ENCODE measurements at regions not wholly inside any gene's neighbourhood (a gene's known extent, or its start where the extent isn't known, plus 50 kb on each side); places are given as distances from the start of the nearest gene placed in this dataset.

- DNase-seq (ENCODE audit: low spot score): no peak
These were observed 78.2 kb upstream of the UGP2 start for GRCh38 chr2:63763391-63763941.

More at GRCh38 chr2:63763391-63763941, 78.2 kb upstream of the UGP2 start:
- H4K20me1 ChIP-seq (replicated peaks; ENCODE audit: insufficient read depth): no peaks in the 10 kb centered on the region
- Mint-ChIP-seq H3K9me3 (peaks cover 20% of the 10 kb centered on the region), H3K36me3 (ENCODE audit: low read depth) (peaks cover 11% of the 10 kb centered on the region), H3K4me3 (no peak overlapping the region), H3K27ac (no peak overlapping the region), H3K27me3 (ENCODE audit: insufficient read depth, low read depth, poor library complexity) (peaks cover 3% of the 10 kb centered on the region), H3K4me1 (peaks cover 25% of the 10 kb centered on the region)
- H3K36me3 ChIP-seq (ENCODE audit: insufficient read depth): no peaks in the 10 kb centered on the region
- H2AFZ ChIP-seq: no peak overlapping the region
- H3K4me3 ChIP-seq: no peak overlapping the region
- H3F3A ChIP-seq (replicated peaks; ENCODE audit: low read depth): no peaks in the 10 kb centered on the region
- no peak for ATAC-seq
- TF ChIP-seq POLR2AphosphoS5 (IDR thresholded peaks at IDR 0.05; ENCODE audit: low read depth) (no peak), ZNF331 (CRISPR knock-in tag; IDR thresholded peaks at IDR 0.05; ENCODE audit: low read depth) (no peak), REST (IDR thresholded peaks at IDR 0.05; ENCODE audit: unreplicated experiment) (no peak), JUNB (IDR thresholded peaks at IDR 0.05; ENCODE audit: unreplicated experiment) (no peak), STAT1 (IDR thresholded peaks at IDR 0.05; ENCODE audit: unreplicated experiment) (no peak), ZNF114 (CRISPR knock-in tag; IDR thresholded peaks at IDR 0.05) (no peak), ZNF462 (CRISPR knock-in tag; IDR thresholded peaks at IDR 0.05) (no peak), CTCF (conservative IDR thresholded peaks at IDR 0.05; ENCODE audit: low read depth in 2 of 2) (no peak), NANOG (IDR thresholded peaks at IDR 0.05; ENCODE audit: borderline replicate concordance) (no peak), CREB1 (CRISPR knock-in tag; IDR thresholded peaks at IDR 0.05; ENCODE audit: low read depth) (no peak), ETS1 (IDR thresholded peaks at IDR 0.05) (no peak), EZH2 (IDR thresholded peaks at IDR 0.05; ENCODE audit: low read depth, unreplicated experiment) (no peak), EZH2phosphoT487 (IDR thresholded peaks at IDR 0.05; ENCODE audit: unreplicated experiment) (no peak)
- H3K27me3 ChIP-seq (ENCODE audit: insufficient read depth): no peaks in the 10 kb centered on the region
- no peak overlapping the region for H3K27ac ChIP-seq (ENCODE audit: low read depth)
- no peak overlapping the region for H3K4me2 ChIP-seq
- no peaks in the 10 kb centered on the region for H3K79me2 ChIP-seq (replicated peaks; ENCODE audit: insufficient read depth)
- H3K9me2 ChIP-seq (ENCODE audit: insufficient read depth): no peaks in the 10 kb centered on the region
- peaks cover 23% of the 10 kb centered on the region for H3K4me1 ChIP-seq (ENCODE audit: insufficient read depth)

Data from GM23338 (cell line).